Endothelial cell of umbilical vein (primary cell): ENCODE measurements at regions not wholly inside any gene's neighbourhood (a gene's known extent, or its start where the extent isn't known, plus 50 kb on each side); places are given as distances from the start of the nearest gene placed in this dataset.
"Not testable (repeated sequence)": the region's sequence is repeated elsewhere in the genome, so short reads cannot be mapped to it uniquely, and the experiment has no call there.

Experiments used
- BruUV-seq: library from RNA; stranded (reverse); fragments of 400-500 nt; replicated peaks from 2 replicates; lab custom pipeline; 2021; lab: Mats Ljungman, UMichigan
- CTCF ChIA-PET: fragments of 300-600, 350-600 bp; sonication (Branson Sonifier 250); formaldehyde crosslinking; loops from one replicate; lab custom pipeline; 2021; ENCODE audit warnings: antibody characterized with exemption, inconsistent platforms; lab: Charles Lee
- POLR2A ChIA-PET: fragments of 300-600, 350-600 bp; sonication (Branson Sonifier 250); formaldehyde crosslinking; loops from one replicate; lab custom pipeline; 2021; ENCODE audit warnings: antibody characterized with exemption, inconsistent platforms; lab: Charles Lee
- DNase-seq: peaks from one replicate; pipeline ENCODE4 v3.0.0-alpha.2; 2011; ENCODE audit warnings: low read depth, low spot score
- FAIRE-seq: peaks from 2 replicates; lab custom pipeline; 2011; peaks lifted over from hg19 to GRCh38; lab: Jason Lieb, UNC
- H2AFZ ChIP-seq: 2 replicates; pipeline ENCODE4 v1.6.0; 2012; ENCODE audit warnings: low read depth, low read length, control low read depth, inconsistent platforms
- H3K27ac ChIP-seq: 2 replicates; pipeline ENCODE4 v1.5.1; 2011; ENCODE audit warnings: low read depth, mild to moderate bottlenecking, control low read depth, low read length, moderate library complexity; ENCODE audit not compliant: insufficient read depth
- H3K27me3 ChIP-seq, 2 experiments: 2 replicates each; pipeline versions ENCODE4 v1.6.0 to v1.6.1; 2011; ENCODE audit warnings: low read length in 2 of 2, mixed read lengths in 1 of 2; ENCODE audit not compliant: control insufficient read depth in 2 of 2, insufficient read depth in 2 of 2
- H3K36me3 ChIP-seq, 2 experiments: 2 replicates in 1 of 2; 3 replicates in 1 of 2; pipeline ENCODE4 v1.5.1; 2011; ENCODE audit warnings: low read length in 2 of 2, mild to moderate bottlenecking in 1 of 2, moderate library complexity in 1 of 2; ENCODE audit not compliant: control insufficient read depth in 2 of 2, insufficient read depth in 2 of 2; ENCODE audit errors: extremely low read depth in 1 of 2
- H3K4me1 ChIP-seq: 3 replicates; pipeline ENCODE4 v1.5.1; 2011; ENCODE audit warnings: mild to moderate bottlenecking, low read length; ENCODE audit not compliant: control insufficient read depth, insufficient read depth; ENCODE audit errors: extremely low read depth
- H3K4me2 ChIP-seq: 2 replicates; pipeline ENCODE4 v1.6.1; 2011; ENCODE audit warnings: low read length, control low read depth, mixed read lengths; ENCODE audit not compliant: insufficient read depth
- H3K4me3 ChIP-seq, 3 experiments: fragments of 200-600 bp in 1 of 3; sonication (generic), shearing (Covaris generic) in 1 of 3; replicated peaks in 1 of 3; 2 replicates each; pipeline ENCODE4 v1.5.1; 2011 to 2016; ENCODE audit warnings: control low read depth in 3 of 3, low read length in 3 of 3, mild to moderate bottlenecking in 2 of 3, inconsistent platforms in 1 of 3, low read depth in 1 of 3, moderate library complexity in 1 of 3; ENCODE audit not compliant: insufficient read depth in 1 of 3
- H3K79me2 ChIP-seq: 2 replicates; pipeline ENCODE4 v1.6.0; 2012; ENCODE audit warnings: low read length, inconsistent platforms; ENCODE audit not compliant: control insufficient read depth, insufficient read depth
- H3K9ac ChIP-seq: replicated peaks from 2 replicates; pipeline ENCODE3; 2011; ENCODE audit warnings: low read length, control low read depth; ENCODE audit not compliant: insufficient read depth; ENCODE audit errors: extremely low read depth
- H3K9me1 ChIP-seq: replicated peaks from 3 replicates; pipeline ENCODE4 v1.6.0; 2011; ENCODE audit warnings: mild to moderate bottlenecking, low read length; ENCODE audit not compliant: control insufficient read depth, insufficient read depth; ENCODE audit errors: extremely low read depth
- H3K9me3 ChIP-seq: replicated peaks from 2 replicates; pipeline ENCODE4 v1.5.1; 2012; ENCODE audit warnings: low read length, inconsistent platforms; ENCODE audit not compliant: control insufficient read depth, insufficient read depth
- H4K20me1 ChIP-seq: replicated peaks from 2 replicates; pipeline ENCODE3; 2011; ENCODE audit warnings: mild to moderate bottlenecking, low read length; ENCODE audit not compliant: control insufficient read depth, insufficient read depth; ENCODE audit errors: extremely low read depth
- POLR2A ChIP-seq: IDR thresholded peaks from 2 replicates; pipeline ENCODE4 v1.6.1; 2012; ENCODE audit warnings: low read depth, mild to moderate bottlenecking, control low read depth, low read length
- POLR2AphosphoS5 ChIP-seq: IDR thresholded peaks from 2 replicates; pipeline ENCODE4 v1.6.1; 2012; ENCODE audit warnings: low read depth, mild to moderate bottlenecking, control low read depth, low read length, moderate library complexity; ENCODE audit not compliant: insufficient read depth
- dilution Hi-C: fragments of 300-500 bp; cut with MboI; formaldehyde crosslinking; loops from one replicate; pipeline ENCODE4 v1.15.0; 2019; ENCODE audit warnings: low sequenced_read_pairs; ENCODE audit not compliant: extremely low pct_ligation_motif_present
- intact Hi-C: fragments of 100-400 bp; cut with micrococcal nuclease; formaldehyde crosslinking; loops from one replicate; pipeline ENCODE4 v1.10.0; 2022
- TF ChIP-seq, protein P1 (sequence below): IDR thresholded peaks from 2 replicates; pipeline ENCODE4 v1.6.1; 2011; ENCODE audit not compliant: insufficient read depth, insufficient read length

DNA sequence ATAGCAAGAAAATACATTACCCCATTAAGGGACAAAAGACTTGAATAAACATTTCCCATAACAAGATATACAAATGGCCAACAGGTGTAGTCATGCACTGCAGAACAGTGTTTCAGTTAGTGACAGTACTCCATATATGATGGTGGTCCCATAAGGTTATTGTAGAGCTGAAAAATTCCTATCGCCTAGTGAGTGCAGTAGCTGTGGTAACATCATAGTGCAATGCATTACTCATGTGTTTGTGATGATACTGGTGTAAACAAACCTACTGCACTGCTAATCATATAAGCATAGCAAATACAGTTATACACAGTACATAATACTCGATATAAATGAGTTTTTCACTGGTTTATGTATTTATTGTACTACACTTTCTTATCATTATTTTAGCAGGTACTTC lies 168.7 kb downstream of the C12orf75 start:
- dilution Hi-C loops, result no loop called here

DNA sequence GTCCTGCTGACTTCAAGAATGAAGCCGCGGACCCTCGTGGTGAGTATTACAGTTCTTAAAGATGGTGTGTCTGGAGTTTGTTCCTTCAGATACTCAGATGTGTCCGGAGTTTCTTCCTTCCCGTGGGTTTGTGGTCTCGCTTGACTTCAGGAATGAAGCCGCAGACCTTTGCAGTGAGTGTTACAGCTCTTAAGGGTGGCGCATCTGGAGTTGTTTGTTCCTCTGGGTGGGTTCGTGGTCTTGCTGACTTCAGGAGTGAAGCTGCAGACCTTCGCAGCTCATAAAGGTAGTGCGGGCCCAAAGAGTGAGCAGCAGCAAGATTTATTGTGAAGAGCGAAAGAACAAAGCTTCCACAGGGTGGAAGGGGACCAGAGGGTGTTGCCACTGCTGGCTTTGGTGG lies 170.2 kb downstream of the C12orf75 start:
- intact Hi-C loops, result not testable (repeated sequence)

More for the DNA sequence above, 168.7 kb downstream of the C12orf75 start:
- no peak overlapping the region for H3K4me3 ChIP-seq
- peaks cover 5% of the 10 kb centered on the region for H3K4me1 ChIP-seq
- ChIA-PET CTCF (interaction anchor here (0.7 to 1.2 kb wide), 2 partner anchors 19 to 79 kb away, joined by 3 to 4 read pairs; no protein-coding TSS in a partner anchor), POLR2A (interaction anchor here (0.6 kb wide), 1 partner anchor 721 kb away, joined by 4 read pairs; no protein-coding TSS in a partner anchor)
- no peaks in the 10 kb centered on the region for H3K9me1 ChIP-seq
- H3K27me3 ChIP-seq, result no peaks in the 10 kb centered on the region
- TF ChIP-seq POLR2AphosphoS5, result no peak
- TF ChIP-seq, protein P1, sequence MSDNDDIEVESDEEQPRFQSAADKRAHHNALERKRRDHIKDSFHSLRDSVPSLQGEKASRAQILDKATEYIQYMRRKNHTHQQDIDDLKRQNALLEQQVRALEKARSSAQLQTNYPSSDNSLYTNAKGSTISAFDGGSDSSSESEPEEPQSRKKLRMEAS, result no peak
- no peak for TF ChIP-seq POLR2A
- H2AFZ ChIP-seq, result no peak overlapping the region
- intact Hi-C loops, result no loop called here
- peaks cover 95% of the 10 kb centered on the region for H3K79me2 ChIP-seq
- H4K20me1 ChIP-seq, result no peaks in the 10 kb centered on the region
- FAIRE-seq, result no peak
- H3K9me3 ChIP-seq, result no peaks in the 10 kb centered on the region
- peaks cover 9 to 13% of the 10 kb centered on the region in 2 experiments for H3K36me3 ChIP-seq
- no peak overlapping the region for H3K27ac ChIP-seq
- BruUV-seq, result no TSS peak
- H3K4me2 ChIP-seq, result no peak overlapping the region
- DNase-seq, result no peak
- H3K9ac ChIP-seq, result no peak overlapping the region

More for the DNA sequence above, 170.2 kb downstream of the C12orf75 start:
- CTCF ChIA-PET, result interaction anchor here (0.8 to 1.2 kb wide), 2 partner anchors 15 to 80 kb away, joined by 3 to 5 read pairs; no protein-coding TSS in a partner anchor
- H3K4me1 ChIP-seq, H3K9ac ChIP-seq, H3K4me3 ChIP-seq, H3K36me3 ChIP-seq, H3K4me2 ChIP-seq, FAIRE-seq, dilution Hi-C loops, H4K20me1 ChIP-seq, H3K27me3 ChIP-seq, H3K27ac ChIP-seq, H3K9me3 ChIP-seq, H2AFZ ChIP-seq, H3K9me1 ChIP-seq, BruUV-seq, DNase-seq: not testable (repeated sequence)
- H3K79me2 ChIP-seq, result peaks cover 91% of the 10 kb centered on the region
- POLR2A ChIA-PET, result interaction anchor here (2.2 kb wide), 1 partner anchor 15 kb away, joined by 6 read pairs; no protein-coding TSS in a partner anchor
